ENCODE measurements at regions not wholly inside any gene's neighbourhood (a gene's known extent, or its start where the extent isn't known, plus 50 kb on each side); places are given as distances from the start of the nearest gene placed in this dataset.

DNA sequence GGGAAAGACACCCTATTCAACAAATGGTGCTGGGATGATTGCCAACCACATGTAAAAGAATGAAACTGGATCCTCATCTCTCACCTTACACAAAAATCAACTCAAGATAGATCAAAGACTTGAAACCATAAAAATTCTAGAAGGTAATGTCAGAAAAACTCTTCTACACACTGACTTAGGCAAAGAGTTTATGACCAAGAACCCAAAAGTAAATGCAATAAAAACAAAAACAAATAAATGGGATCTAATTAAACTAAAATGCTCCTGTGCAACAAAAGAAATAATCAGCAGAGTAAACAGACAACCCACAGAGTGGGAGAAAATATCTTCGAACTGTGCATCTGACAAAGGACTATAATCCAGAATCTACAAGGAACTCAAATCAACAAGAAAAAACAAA lies 504.2 kb upstream of the MBL2 start:
- Mint-ChIP-seq H3K27ac (no peak overlapping the region), H3K4me3 (ENCODE audit: low read depth) (no peak overlapping the region), H3K4me1 (ENCODE audit: low read depth) (peaks cover 2% of the 10 kb centered on the region), H3K36me3 (ENCODE audit: insufficient read depth) (peaks cover 4% of the 10 kb centered on the region), H3K9me3 (ENCODE audit: low read depth) (peaks cover 43% of the 10 kb centered on the region), H3K27me3 (no peaks in the 10 kb centered on the region)
- TF ChIP-seq, protein P1, sequence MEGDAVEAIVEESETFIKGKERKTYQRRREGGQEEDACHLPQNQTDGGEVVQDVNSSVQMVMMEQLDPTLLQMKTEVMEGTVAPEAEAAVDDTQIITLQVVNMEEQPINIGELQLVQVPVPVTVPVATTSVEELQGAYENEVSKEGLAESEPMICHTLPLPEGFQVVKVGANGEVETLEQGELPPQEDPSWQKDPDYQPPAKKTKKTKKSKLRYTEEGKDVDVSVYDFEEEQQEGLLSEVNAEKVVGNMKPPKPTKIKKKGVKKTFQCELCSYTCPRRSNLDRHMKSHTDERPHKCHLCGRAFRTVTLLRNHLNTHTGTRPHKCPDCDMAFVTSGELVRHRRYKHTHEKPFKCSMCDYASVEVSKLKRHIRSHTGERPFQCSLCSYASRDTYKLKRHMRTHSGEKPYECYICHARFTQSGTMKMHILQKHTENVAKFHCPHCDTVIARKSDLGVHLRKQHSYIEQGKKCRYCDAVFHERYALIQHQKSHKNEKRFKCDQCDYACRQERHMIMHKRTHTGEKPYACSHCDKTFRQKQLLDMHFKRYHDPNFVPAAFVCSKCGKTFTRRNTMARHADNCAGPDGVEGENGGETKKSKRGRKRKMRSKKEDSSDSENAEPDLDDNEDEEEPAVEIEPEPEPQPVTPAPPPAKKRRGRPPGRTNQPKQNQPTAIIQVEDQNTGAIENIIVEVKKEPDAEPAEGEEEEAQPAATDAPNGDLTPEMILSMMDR (IDR thresholded peaks at IDR 0.05; ENCODE audit: unreplicated experiment) = no peak
- no peak for DNase-seq (ENCODE audit: low spot score, unreplicated experiment)

DNA sequence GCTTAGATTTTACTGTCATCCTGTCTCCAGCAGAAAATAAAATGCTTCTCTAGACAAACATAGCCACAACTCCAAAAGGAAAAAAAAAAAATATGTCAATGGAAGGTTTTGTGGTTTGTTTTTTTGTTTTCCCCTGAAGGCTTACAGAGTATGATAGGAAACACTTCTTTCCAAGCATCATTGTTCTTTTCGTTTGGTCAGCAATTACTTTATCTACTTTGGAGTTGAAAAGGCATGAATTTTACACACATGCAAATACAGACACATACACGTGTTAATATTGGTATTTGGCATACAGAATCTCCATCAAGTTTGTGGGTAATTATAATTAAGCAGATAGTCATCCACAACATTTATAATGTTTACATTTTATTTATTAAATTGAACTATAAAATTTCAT lies 496.9 kb upstream of the MBL2 start:
- DNase-seq (ENCODE audit: low spot score, unreplicated experiment) = no peak
- Mint-ChIP-seq H3K4me1 (ENCODE audit: low read depth) (peaks cover 33% of the 10 kb centered on the region), H3K4me3 (ENCODE audit: low read depth) (no peak overlapping the region), H3K27me3 (no peaks in the 10 kb centered on the region), H3K27ac (no peak overlapping the region), H3K36me3 (ENCODE audit: insufficient read depth) (peaks cover 4% of the 10 kb centered on the region), H3K9me3 (ENCODE audit: low read depth) (peaks cover 17% of the 10 kb centered on the region)
- TF ChIP-seq, protein P1 (IDR thresholded peaks at IDR 0.05; ENCODE audit: unreplicated experiment) = no peak

DNA sequence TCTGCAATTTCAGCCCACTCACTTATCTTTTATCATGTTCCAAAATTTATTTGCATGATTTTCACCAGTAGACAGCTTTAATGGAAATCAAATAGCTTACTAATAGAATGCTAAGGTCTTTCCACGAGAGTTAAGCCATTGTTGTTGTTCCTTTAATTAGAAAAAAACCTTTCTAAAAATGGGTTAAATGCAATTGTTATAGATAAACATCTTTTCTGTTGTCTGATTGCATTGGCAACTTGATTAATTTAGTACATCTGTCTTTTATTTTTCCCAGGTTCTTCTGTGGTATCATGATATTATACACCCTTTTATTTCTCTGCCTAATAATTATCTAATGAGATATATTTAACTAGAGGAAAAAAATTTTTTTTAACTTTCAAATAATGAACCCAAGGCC lies 487.6 kb upstream of the MBL2 start:
- Mint-ChIP-seq H3K4me3 (ENCODE audit: low read depth) (no peak overlapping the region), H3K4me1 (ENCODE audit: low read depth) (peaks cover 12% of the 10 kb centered on the region), H3K9me3 (ENCODE audit: low read depth) (peaks cover 3% of the 10 kb centered on the region), H3K27me3 (no peaks in the 10 kb centered on the region), H3K27ac (no peak overlapping the region), H3K36me3 (ENCODE audit: insufficient read depth) (no peaks in the 10 kb centered on the region)
- no peak for DNase-seq (ENCODE audit: low spot score, unreplicated experiment)
- TF ChIP-seq, protein P1 (IDR thresholded peaks at IDR 0.05; ENCODE audit: unreplicated experiment) = no peak

DNA sequence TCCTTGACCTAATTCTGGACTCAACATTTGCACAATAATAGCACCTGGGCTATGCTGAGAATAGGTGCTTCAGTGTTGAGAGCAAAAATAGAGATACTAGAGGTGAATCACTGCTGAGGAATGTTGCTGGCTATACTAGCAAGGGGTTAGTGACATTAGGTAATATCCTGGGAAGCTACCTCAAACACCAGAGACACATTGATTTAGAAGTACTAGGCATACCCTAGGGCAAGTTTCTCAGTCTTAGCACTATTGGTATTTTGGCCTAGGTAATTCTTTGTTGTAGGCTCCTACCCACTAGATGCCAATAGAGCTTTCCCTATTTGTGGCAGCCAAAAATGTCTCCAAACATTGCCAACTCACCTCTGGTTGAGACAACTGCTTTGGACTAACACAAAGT lies 484.0 kb upstream of the MBL2 start:
- Mint-ChIP-seq H3K27ac (no peak overlapping the region), H3K9me3 (ENCODE audit: low read depth) (peaks cover 20% of the 10 kb centered on the region)
- no peak for DNase-seq (ENCODE audit: low spot score, unreplicated experiment)

DNA sequence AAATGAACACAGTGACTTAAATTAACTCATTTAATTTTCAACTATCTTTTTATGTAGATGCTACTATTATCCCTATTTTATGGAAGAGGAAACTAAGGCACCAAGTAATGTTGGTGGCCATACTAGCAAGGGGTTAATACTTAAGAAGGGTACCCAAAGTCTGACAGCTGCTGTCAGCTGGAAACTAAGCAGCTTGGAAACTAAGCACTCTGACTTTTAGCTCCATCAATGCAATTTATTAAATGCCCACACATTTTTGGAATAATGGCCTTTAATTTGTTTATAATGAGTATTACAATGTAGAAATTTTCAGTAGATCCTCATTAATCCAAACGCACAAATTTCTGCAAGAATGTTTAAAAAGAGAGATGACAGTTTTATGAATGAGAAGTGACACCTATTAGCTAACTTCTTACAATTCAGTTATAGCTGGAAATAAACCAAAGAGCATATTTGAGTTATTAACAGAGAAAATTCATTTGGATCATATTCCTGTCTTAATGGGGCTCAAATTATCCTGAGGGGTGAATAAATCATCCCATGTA lies 483.1 kb upstream of the MBL2 start:
- Mint-ChIP-seq H3K9me3 (ENCODE audit: low read depth) (peaks cover 20% of the 10 kb centered on the region), H3K36me3 (ENCODE audit: insufficient read depth) (no peaks in the 10 kb centered on the region), H3K27ac (no peak overlapping the region), H3K4me3 (ENCODE audit: low read depth) (no peak overlapping the region), H3K4me1 (ENCODE audit: low read depth) (peaks cover 6% of the 10 kb centered on the region), H3K27me3 (no peaks in the 10 kb centered on the region)
- TF ChIP-seq, protein P1 (IDR thresholded peaks at IDR 0.05; ENCODE audit: unreplicated experiment) = no peak
- no peak for DNase-seq (ENCODE audit: low spot score, unreplicated experiment)

More for the DNA sequence above, 484.0 kb upstream of the MBL2 start:
- TF ChIP-seq, protein P1 (IDR thresholded peaks at IDR 0.05; ENCODE audit: unreplicated experiment) = no peak
- Mint-ChIP-seq H3K36me3 (ENCODE audit: insufficient read depth) (no peaks in the 10 kb centered on the region), H3K4me1 (ENCODE audit: low read depth) (peaks cover 6% of the 10 kb centered on the region), H3K27me3 (no peaks in the 10 kb centered on the region), H3K4me3 (ENCODE audit: low read depth) (no peak overlapping the region)

Measured in progenitor cell of endocrine pancreas (in vitro differentiated cells).